Stimulated activated CD4-positive, alpha-beta T cell treated with anti-CD3 and anti-CD28 coated beads, Interleukin-1b, Interleukin-23, amount 100 ng/mL, for 1 hour (primary cell): ENCODE measurements at regions not wholly inside any gene's neighbourhood (a gene's known extent, or its start where the extent isn't known, plus 50 kb on each side); places are given as distances from the start of the nearest gene placed in this dataset.

Source experiments
- DNase-seq, 2 donors: peaks; one replicate each; pipeline ENCODE4 v3.0.0-alpha.2; 2020; ENCODE audit warnings: low read depth in 2 of 2

- DNase-seq = no peak
Observed at GRCh38 chr6:164227952-164228522, 813.5 kb downstream of the QKI start.

- no peak for DNase-seq
Observed at GRCh38 chr6:164216839-164217238, 802.3 kb downstream of the QKI start.

GRCh38 chr6:164216368-164216767 is 801.9 kb downstream of the QKI start:
- no peak for DNase-seq

- no peak for DNase-seq
Observed at GRCh38 chr6:164214066-164214465, 799.5 kb downstream of the QKI start.

- no peak for DNase-seq
Observed at GRCh38 chr6:164211254-164211653, 796.7 kb downstream of the QKI start.

- DNase-seq = no peak
Observed at GRCh38 chr6:164210783-164211182, 796.3 kb downstream of the QKI start.

- no peak for DNase-seq
Observed at GRCh38 chr6:164210323-164210722, 795.8 kb downstream of the QKI start.

- DNase-seq = no peak
Observed at GRCh38 chr6:164208371-164208770, 793.9 kb downstream of the QKI start.

GRCh38 chr6:164206807-164207423 is 792.4 kb downstream of the QKI start:
- no peak for DNase-seq

GRCh38 chr6:164200071-164200470 is 785.6 kb downstream of the QKI start:
- DNase-seq = no peak

GRCh38 chr6:164195942-164196281 is 781.4 kb downstream of the QKI start:
- DNase-seq = no peak

- no peak for DNase-seq
Observed at GRCh38 chr6:164195278-164195941, 780.9 kb downstream of the QKI start.

GRCh38 chr6:164188861-164189260 is 774.3 kb downstream of the QKI start:
- DNase-seq = no peak

GRCh38 chr6:164185471-164185871 is 771.0 kb downstream of the QKI start:
- no peak for DNase-seq

- DNase-seq = no peak
Observed at GRCh38 chr6:164184410-164184809, 769.9 kb downstream of the QKI start.

GRCh38 chr6:164183556-164184123 is 769.1 kb downstream of the QKI start:
- no peak for DNase-seq

- no peak for DNase-seq
Observed at GRCh38 chr6:164178679-164179332, 764.3 kb downstream of the QKI start.

- DNase-seq = no peak
Observed at GRCh38 chr6:164169355-164169754, 754.8 kb downstream of the QKI start.

GRCh38 chr6:164168595-164168994 is 754.1 kb downstream of the QKI start:
- no peak for DNase-seq

GRCh38 chr6:164167873-164168405 is 753.4 kb downstream of the QKI start:
- no peak for DNase-seq

- DNase-seq = no peak
Observed at GRCh38 chr6:164166996-164167395, 752.5 kb downstream of the QKI start.

- DNase-seq = no peak
Observed at GRCh38 chr6:164166515-164166914, 752.0 kb downstream of the QKI start.
